ENCODE measurements at regions not wholly inside any gene's neighbourhood (a gene's known extent, or its start where the extent isn't known, plus 50 kb on each side); places are given as distances from the start of the nearest gene placed in this dataset.
"Not testable (repeated sequence)": the region's sequence is repeated elsewhere in the genome, so short reads cannot be mapped to it uniquely, and the experiment has no call there.

- TF ChIP-seq POLR2A, POLR2AphosphoS5, CTCF (IDR thresholded peaks at IDR 0.05): not testable (repeated sequence)
Observed at GRCh38 chrY:12448561-12448960, 252.5 kb upstream of the USP9Y start.
